ENCODE measurements at regions not wholly inside any gene's neighbourhood (a gene's known extent, or its start where the extent isn't known, plus 50 kb on each side); places are given as distances from the start of the nearest gene placed in this dataset.
"Not testable (repeated sequence)": the region's sequence is repeated elsewhere in the genome, so short reads cannot be mapped to it uniquely, and the experiment has no call there.

DNA sequence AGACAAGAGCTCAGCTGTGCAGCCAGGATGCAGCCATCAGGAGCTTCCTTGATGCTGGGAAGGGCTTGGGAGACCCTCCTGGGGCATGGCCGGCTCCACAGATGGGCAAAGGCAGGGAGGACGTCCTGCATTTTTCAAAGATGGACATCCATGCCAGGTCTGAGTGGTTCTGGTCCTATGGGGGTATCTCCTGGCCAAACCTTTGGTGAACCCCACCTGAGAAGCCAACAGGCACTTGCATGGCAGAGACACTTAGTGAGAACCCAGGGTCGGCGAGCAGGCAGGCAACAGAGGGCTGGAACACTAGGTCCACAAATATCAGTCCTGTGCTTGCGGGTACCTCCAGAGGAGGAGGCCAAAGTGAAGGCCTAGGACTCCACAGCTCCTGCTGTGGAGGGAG lies 70.0 kb downstream of the KCTD15 start:
- FAIRE-seq (no peak), DNase-seq (ENCODE audit: extremely low spot score, insufficient read length, low read depth) (no peak)

DNA sequence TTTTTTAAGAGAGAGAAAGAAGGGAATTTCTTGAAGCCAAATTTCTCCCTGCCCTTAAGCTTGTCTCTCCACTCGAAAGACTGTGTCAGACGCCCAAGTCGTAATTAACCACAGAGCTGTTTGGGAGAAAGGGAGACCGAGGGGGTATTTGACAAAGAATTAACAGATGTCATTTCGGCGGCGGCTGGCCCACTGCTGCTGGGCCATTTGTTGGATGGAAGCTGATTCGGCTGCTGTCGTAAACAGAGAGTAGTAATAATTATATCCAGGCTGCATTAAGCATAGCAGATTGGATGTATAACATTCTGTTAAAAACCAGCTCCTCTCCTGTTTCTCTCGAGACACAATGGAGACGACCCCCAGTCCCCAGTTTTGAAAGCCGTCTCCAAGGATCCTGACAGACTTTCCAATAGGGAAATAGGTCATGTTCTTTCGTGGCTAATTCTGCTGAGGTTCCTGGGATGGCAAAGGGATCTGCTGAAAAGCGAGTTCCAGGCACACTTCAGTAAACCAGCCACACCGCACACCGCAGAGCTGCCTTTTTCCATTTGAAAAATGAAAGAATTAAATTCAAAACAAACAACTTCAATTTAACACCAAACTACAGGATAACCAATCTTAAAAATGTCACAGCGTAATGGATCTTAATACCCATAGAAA lies 71.5 kb downstream of the KCTD15 start:
- FAIRE-seq (no peak), DNase-seq (ENCODE audit: extremely low spot score, insufficient read length, low read depth) (no peak)

DNA sequence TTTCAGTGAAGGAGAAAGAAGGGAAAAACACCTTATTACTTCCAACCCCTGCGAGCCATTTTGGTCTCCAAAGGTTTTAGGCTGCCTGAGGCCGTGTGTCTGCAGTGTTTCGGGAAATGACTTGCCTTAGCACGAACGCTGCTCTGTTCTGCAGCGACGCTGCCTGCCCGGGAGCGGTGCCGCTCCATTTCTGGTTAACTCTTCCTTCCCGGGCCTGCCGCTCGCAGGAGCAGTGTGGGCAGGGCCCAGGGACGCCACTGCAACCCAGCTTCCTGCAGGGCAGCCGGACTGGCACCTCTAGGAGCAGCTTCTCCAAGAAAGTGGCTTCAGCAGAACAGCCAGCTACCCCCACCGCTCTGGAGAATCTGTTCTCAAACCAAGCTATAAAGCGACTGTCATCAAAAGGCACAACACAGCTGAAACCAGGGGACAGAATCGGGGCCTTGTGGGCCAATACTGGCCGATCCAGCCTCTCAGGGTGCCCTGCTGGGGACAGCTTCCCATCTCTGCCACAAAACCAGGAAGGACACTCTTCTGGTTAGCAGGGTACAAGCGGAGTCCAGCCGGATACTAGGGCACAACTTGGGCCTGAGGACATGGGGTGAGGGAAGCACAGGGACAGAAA lies 72.2 kb downstream of the KCTD15 start:
- FAIRE-seq, result no peak

DNA sequence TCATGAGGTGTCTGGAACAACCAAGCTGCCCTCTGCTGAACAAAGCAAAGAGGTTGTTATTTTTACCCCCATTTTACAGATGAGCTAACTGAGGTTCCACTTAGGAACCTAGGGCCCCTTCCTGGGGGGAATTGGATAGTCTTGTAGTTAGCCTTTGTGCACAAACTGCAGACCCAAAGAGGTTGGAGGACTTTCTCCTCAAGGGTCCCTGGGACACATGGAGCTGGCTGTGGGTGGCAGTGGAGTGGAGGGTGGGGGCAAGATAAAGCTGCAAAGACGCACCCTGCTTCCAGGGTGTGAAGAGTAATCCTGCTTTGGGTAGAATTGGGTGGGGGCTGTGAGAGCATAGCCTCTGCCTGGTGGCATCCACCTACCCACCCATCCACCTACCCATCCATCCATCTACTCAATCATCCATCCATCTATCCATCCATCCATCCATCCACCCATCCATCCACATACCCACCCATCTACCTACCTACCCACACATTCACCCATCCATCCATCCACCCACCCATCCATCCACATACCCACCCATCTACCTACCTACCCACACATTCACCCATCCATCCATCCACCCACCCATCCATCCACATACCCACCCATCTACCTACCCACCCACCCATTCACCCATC lies 73.7 kb downstream of the KCTD15 start:
- not testable (repeated sequence) for FAIRE-seq; DNase-seq (ENCODE audit: extremely low spot score, insufficient read length, low read depth)

More for the DNA sequence above, 72.2 kb downstream of the KCTD15 start:
- DNase-seq (ENCODE audit: extremely low spot score, insufficient read length, low read depth), result no peak

DNA sequence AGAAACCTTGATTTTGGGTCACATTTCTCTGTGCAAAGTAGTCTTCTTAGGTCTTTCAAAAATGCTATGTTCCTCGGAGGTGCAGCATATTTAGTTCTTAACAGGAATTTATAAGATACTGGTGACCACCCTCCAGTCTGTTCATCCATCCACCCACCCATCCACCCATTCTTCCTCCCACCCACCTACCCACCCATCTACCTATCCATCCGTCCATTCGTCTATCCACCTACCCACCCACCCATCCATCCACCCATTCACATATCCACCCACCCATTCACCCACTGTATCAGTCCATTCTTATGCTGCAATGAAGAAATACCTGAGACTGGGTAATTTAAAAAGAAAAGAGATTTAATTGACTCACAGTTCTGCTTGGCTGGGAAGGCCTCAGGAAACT lies 74.9 kb downstream of the KCTD15 start:
- FAIRE-seq (no peak), DNase-seq (ENCODE audit: extremely low spot score, insufficient read length, low read depth) (no peak)

DNA sequence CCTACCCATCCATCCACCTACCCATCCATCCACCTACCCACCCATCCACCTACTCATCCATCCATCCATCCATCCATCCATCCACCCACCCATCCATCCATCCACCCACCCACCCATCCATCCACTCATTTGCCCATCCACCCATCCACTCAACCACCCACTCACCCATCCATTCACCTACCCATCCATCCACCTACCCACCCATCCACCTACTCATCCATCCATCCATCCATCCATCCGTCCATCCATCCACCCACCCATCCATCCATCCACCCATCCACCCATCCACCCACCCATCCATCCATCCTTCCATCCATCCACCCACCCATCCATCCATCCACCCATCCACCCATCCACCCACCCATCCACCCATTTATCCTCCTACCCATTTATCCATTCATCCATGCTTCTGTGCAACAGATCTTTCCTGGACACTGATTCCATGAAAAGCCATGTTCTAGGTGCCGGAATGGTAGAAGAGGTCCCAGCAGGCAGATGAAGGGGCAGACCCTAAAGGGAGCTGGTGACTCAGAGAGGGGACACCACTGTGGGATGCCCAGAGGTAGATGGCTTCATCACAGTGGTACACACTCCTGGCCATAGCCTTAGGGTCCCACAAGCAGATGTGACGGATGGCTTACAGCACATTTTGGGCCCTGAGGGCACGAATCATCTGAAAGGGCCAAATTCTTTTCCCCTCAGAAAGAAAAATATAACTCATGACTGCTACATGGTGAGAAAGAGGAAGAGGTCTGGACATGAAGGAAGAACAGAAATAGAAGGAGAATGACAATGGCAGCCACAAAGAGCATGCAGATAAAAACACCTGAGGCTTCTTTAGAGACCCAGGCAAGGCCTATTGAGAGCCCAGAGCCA lies 76.0 kb downstream of the KCTD15 start:
- DNase-seq (ENCODE audit: extremely low spot score, insufficient read length, low read depth) (no peak), FAIRE-seq (no peak)

DNA sequence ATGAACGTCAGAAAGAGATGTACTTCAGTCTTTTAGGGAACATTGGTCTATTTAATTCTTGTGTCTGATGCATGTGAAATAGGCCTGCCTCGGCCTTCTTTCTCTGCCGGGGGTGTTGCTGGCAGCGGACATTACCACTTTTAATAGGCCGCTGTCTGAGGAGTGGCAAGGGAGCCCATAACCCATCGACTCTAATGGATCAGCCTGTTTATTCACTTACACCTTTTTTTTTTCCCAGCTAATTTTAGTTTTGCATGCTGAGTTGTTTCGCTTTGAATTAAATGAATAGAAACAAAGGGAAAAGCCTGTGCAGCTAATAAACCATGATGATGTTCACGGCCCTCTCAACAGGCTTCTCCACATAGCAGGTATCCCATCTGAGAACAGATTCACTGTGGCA lies 78.4 kb downstream of the KCTD15 start:
- FAIRE-seq, result no peak

DNA sequence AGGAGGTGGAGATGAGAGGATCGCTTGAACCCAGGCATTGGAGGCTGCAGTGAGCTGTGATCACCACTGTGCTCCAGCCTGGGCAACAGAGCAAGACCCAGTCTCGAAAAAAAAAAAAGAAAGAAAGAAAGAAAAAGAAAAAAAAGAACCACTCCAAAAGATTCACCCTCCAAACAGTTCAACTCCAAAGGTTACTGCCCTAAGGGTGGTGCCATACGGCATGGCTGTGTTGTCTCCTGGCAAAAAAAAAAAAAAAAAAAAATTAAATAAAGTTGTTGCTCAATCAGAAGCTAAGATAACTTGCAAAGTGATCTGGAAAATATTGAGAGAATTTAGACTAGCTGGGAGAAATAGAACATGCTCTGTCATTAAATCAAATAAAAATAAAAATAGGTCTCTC lies 79.5 kb downstream of the KCTD15 start:
- DNase-seq (ENCODE audit: extremely low spot score, insufficient read length, low read depth), result no peak
- FAIRE-seq, result no peak

More for the DNA sequence above, 78.4 kb downstream of the KCTD15 start:
- no peak for DNase-seq (ENCODE audit: extremely low spot score, insufficient read length, low read depth)

DNA sequence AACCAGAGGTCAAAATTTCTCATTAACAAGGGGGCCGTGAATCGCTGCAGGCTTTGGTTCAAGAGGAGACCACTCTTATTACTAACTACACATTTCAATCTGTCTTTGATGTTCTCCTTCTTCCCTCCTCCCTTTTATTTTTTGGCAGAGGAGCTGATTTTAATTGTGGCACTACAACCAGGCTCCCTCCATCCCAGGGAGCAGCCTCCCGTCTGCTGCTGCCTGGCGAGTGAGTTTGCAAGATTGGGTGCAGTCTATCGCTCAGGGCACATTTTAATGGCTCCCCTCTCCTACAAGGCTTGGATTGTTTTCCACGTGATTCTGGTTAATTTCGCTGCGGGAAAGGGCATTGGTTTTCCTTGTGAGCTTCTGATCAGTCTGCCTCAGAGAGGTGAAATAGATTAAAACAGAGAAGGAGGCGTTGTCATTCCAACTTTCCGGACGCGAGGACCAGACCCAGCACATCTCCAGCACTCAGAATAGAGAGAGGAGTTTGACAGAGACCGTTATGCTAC lies 81.4 kb downstream of the KCTD15 start:
- DNase-seq (ENCODE audit: extremely low spot score, insufficient read length, low read depth) (no peak), FAIRE-seq (no peak)

DNA sequence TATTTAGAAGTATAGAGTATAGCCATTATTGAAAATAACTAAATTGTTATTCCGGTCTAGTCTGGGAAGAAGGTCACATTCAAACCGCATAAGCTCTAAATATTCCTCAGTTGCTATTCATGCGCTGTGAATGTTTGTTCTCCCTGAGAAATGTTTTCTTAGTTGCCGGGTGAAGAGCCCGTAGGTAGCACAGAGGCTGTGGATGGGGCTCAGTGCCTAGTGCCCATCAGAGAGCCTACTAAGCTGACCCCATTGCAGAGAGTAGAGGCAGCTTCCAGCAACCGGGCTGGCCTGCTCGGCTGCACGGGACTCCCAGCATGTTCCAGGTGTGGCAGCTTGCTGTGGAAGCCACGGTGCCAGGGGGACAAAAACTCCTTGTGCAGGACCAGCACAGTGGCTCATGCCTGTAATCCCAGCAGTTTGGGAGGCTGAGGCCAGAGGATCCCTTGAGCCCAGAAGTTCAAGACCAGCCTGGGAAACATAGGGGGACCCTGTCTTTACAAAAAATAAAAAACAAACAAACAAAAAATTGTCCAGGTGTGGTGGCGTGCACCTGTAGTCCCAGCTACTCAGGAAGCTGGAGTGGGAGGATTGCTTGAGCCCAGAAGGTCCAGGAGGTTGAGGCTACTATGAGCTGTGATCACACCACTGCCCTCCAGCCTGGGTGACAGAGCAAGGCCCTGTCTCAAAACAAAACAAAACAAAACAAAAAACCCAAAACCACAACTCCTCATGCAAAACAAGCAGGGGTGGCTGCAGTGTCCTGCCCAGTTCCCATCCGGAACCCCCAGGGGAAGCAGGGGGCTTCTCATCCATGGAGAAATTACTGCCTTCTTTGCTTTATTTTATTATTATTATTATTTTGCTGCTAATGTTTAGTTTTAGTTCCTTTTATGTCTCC lies 82.5 kb downstream of the KCTD15 start:
- FAIRE-seq (no peak), DNase-seq (ENCODE audit: extremely low spot score, insufficient read length, low read depth) (no peak)

DNA sequence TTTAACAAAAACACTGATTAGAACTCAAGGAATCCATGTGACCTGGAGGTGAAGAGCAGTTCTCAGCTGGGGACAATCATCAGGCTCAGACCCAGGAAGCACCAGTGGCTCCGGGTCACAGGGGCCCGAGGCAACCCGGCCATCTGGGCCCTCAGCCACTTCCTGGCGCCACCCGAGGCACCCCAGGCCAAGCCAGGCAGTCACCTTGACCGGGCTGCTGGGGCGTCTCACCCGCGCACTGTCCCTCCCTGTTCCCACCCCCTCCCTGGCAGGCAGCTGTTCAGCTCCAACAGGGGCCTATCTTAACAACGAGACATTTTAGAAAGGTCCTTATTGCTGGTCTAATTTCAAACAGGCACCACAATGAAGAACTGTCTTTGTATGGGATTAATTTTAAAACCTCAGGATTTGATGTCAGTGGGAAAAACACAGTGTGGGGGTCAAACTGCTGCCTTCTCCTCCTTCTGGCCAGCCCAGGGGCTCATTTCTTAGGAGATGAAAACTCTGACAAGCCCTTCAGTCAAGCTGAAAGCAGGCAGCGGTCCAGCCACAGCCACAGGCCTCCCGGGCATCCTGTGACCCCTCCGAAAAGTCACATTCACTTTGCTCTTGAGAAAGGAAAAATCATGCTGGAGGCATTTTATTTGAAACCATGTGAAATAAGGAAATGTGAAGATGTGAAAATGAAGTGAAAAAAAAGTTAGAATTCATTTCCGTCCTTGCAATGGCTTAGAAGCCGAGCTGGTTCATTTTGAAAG lies 83.3 kb downstream of the KCTD15 start:
- no peak for DNase-seq (ENCODE audit: extremely low spot score, insufficient read length, low read depth)
- no peak for FAIRE-seq

DNA sequence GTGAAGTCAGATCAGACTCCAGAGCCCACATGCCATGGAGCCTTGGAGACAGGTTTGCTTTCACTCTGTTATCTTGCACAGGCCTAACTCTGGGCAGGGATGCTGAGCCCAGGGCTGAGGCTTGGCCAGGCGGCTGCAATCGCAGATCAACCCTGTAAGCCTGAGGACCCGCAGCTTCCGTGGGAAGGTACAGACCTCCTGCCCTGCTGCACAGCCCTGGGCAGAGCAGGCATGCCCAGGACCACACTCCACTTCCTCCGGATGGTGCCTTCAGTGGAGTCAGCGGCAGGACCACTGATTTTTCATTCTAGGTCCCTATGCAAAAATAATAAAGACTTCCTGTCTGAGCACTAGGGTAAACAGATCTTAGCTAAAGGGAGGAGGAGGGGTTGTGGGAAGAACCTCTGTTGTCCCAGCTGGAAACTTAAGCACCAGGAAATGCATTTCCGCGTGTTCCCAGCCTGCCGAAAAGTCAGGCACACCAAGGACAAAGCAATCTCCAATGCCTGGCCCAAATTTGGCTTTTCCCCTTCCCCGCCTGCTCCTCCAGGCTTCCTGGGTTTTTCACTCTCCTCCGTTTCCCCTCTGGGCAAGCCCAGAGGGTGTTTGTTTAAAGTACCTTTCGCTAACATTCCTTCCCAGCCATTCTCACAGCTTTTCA lies 87.3 kb downstream of the KCTD15 start:
- DNase-seq (ENCODE audit: extremely low spot score, insufficient read length, low read depth), result no peak
- no peak for FAIRE-seq

DNA sequence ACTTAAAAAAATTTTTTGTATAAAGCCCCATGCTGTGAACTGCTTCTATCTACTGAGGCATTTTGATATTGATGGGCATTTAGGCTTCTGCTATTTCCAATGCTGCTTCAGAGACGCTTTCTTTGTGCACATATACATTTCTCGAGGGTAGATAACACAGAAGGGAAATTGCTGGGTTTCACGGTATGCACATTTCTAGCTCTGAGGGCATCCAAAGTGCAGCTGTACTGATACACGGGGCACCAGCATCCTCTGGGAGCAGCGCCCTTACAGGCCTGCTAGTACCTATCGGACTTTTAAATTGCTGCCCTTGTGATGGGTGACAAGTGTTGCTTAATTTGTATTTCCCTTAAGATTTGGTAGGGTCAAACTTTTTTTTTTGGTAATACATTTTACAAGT lies 88.6 kb downstream of the KCTD15 start:
- no peak for FAIRE-seq
- DNase-seq (ENCODE audit: extremely low spot score, insufficient read length, low read depth), result no peak

DNA sequence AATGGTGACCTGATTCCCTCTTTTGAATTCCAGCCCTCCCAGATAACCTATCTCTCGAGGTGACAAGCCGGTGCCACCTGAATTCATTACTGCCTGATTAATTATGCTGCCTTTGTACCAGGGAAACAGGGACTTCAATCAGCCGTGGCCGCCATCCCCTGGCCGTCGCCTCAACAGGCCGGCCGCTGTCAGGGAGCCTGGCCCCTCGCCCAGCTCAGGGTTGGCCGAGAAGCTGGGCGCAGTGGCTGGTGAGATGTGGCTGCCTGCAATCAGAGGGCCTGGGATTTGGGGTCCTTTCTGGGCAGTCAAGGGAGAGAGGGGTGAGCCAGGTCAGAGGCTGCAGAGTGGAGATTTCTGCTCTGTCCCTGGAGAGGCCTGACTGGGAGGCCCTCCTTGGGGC lies 91.2 kb downstream of the KCTD15 start:
- no peak for DNase-seq (ENCODE audit: extremely low spot score, insufficient read length, low read depth)
- FAIRE-seq, result no peak

DNA sequence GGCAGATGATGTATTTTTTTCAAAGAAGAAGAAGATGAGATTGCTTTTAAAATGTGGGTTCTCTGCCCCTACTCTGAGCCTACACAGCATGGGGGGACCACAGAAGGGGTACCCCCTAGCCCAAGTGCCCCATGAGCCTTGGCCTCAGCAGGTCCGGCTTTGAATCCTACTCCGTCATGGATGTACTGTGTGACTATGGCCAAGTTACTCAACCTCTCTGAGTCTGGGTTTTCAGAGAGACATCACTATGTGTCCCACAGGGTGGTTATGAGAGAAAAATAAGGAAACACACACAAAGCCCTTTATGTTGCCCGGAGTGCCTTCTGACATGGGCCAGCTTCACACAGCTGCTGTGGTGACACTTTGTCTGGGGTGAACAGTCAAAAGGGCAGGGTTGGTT lies 92.0 kb downstream of the KCTD15 start:
- no peak for FAIRE-seq

DNA sequence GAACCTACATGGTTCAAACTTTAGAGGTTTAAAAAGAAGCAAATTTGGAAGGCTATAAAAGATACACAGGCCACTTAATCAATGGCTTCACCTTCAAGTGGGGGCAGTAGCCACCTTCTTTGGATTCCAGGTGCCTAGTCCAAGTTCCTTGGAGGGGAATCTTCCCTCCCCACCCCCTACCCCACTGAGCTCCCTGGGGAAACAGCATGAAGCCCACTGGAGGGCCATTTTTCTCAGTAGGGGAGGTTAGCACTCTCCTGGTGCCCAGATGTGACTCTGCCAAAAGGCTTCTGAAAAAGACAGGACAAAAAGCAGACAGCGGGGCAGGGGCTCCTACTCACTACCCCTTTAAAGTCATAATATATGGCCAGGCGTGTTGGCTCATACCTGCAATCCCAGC lies 93.9 kb downstream of the KCTD15 start:
- DNase-seq (ENCODE audit: extremely low spot score, insufficient read length, low read depth) (no peak), FAIRE-seq (no peak)

More for the DNA sequence above, 92.0 kb downstream of the KCTD15 start:
- DNase-seq (ENCODE audit: extremely low spot score, insufficient read length, low read depth), result no peak

DNA sequence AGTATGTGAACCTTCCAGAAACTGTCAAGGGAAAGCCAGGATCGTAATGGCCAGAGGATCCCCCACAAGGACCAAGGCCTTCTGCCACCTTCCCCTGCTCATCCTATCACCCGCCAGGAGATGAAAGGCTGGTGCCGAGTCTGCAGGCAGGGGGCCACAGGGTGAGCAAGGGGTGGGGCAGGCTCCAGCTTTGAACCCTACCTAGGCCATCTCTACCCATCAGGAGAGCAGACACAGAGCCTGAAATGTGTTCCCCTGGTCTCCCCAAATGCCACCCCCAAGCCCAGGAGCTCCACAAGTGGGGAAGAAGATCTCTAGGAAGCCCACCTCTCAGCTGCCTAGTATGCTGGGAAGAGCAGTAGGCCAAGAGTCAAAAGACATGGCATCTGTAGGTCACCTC lies 95.1 kb downstream of the KCTD15 start:
- FAIRE-seq (no peak), DNase-seq (ENCODE audit: extremely low spot score, insufficient read length, low read depth) (no peak)

DNA sequence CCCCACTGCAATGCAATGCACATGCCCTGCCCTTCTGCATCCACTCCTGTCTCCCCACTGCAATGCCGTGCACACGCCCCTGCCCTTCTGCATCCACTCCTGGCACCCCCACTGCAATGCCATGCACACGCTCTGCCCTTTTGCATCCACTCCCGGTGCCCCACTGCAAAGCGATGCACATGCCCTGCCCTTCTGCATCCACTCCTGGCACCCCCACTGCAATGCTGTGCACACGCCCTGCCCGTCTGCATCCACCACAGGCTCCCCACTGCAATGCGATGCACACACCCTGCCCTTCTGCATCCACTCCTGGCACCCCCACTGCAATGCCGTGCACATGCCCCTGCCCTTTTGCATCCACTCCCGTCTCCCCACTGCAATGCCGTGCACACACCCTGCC lies 98.1 kb downstream of the KCTD15 start:
- FAIRE-seq, result no peak

More for the DNA sequence above, 98.1 kb downstream of the KCTD15 start:
- no peak for DNase-seq (ENCODE audit: extremely low spot score, insufficient read length, low read depth)

Data from GM18507 (cell line).